Kidney (tissue), 13 donors: ENCODE measurements at regions not wholly inside any gene's neighbourhood (a gene's known extent, or its start where the extent isn't known, plus 50 kb on each side); places are given as distances from the start of the nearest gene placed in this dataset.
A peak's percentile ranks its signal among the peaks of the same experiment; 100 is the strongest.

Experiments used
- DNase-seq, 5 donors: peaks; one replicate each; pipeline ENCODE4 v3.0.0-alpha.2; 2013 to 2020
- FAIRE-seq: peaks from 2 replicates; lab custom pipeline; 2012; peaks lifted over from hg19 to GRCh38; lab: Jason Lieb, UNC
- H3K27ac ChIP-seq, 2 donors: one replicate each; pipeline ENCODE4 v1.7.0; 2013; ENCODE audit warnings: low read depth in 2 of 2, low read length in 2 of 2, inconsistent platforms in 1 of 2
- H3K27me3 ChIP-seq: one replicate; pipeline ENCODE4 v1.7.1; 2013; ENCODE audit warnings: low read length, inconsistent platforms; ENCODE audit not compliant: control insufficient read depth, insufficient read depth
- H3K36me3 ChIP-seq, 3 donors: one replicate each; pipeline versions ENCODE4 v1.7.0 to v1.7.1; 2013; ENCODE audit warnings: low read length in 3 of 3, control low read depth in 1 of 3, inconsistent platforms in 1 of 3; ENCODE audit not compliant: insufficient read depth in 3 of 3, control insufficient read depth in 2 of 3
- H3K4me1 ChIP-seq, 3 donors: one replicate each; pipeline versions ENCODE4 v1.7.0 to v1.7.1; 2013; ENCODE audit warnings: low read length in 3 of 3, inconsistent platforms in 1 of 3, low read depth in 1 of 3; ENCODE audit not compliant: control insufficient read depth in 2 of 3, insufficient read depth in 2 of 3
- H3K4me3 ChIP-seq, 3 donors: one replicate each; pipeline versions ENCODE4 v1.7.0 to v1.8.1; 2013; ENCODE audit warnings: low read length in 3 of 3, control low read depth in 1 of 3, inconsistent platforms in 1 of 3
- H3K9ac ChIP-seq, 3 donors: one replicate each; pipeline versions ENCODE4 v1.7.0 to v1.7.1; 2013; ENCODE audit warnings: low read length in 3 of 3, control low read depth in 1 of 3, inconsistent platforms in 1 of 3
- H3K9me3 ChIP-seq, 3 donors: one replicate each; pipeline versions ENCODE4 v1.7.0 to v1.7.1; 2013; ENCODE audit warnings: low read length in 3 of 3, control low read depth in 1 of 3, inconsistent platforms in 1 of 3; ENCODE audit not compliant: control insufficient read depth in 2 of 3, insufficient read depth in 1 of 3
- intact Hi-C: fragments of 100-400 bp; cut with DNase I; formaldehyde crosslinking; loops from one replicate; pipeline ENCODE4 v1.11.1; 2022
- TF ChIP-seq, protein P1 (sequence below): IDR thresholded peaks from 3 replicates; pipeline ENCODE4 v1.5.1; 2012; ENCODE audit warnings: mild to moderate bottlenecking, moderate library complexity, borderline replicate concordance; ENCODE audit not compliant: insufficient read depth; ENCODE audit errors: extremely low read depth
- donor health status: control.
- donor health status: control.
- donor health status: control.
- donor health status: control.
- donor health status: control.
- donor health status: DM: yes; HTN: yes; CAD: no.
- donor health status: Normal renal cell carcinoma (clear cell type).

DNA sequence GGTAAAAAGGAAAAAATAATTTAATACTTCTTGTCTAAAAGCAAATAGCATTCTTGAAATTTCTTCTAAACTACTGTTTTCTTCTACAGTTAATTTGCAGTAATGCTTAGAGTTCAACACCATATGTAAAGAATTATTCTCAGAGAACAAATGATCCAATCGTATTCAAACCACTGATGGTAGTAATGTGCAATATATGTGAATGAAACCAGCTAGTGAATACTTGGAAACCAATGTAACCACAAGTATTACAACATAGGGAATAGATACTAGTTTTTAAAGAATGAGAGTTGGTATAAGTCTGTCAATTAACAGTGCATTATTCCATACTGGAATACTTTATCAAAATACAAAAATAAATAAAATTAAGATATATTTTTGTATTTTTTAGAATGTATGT lies 850.0 kb downstream of the DIPK2A start:
- Histone ChIP-seq H3K9me3 (no peaks in the 10 kb centered on the region), H3K36me3 (no peaks in the 10 kb centered on the region), H3K9ac (no peak overlapping the region), H3K4me3 (no peak overlapping the region), H3K27ac (no peak overlapping the region), H3K4me1 (no peaks in the 10 kb centered on the region), H3K27me3 (no peaks in the 10 kb centered on the region)
- DNase-seq, result no peak
- no peak for FAIRE-seq
- intact Hi-C loops, result no loop called here
- TF ChIP-seq, protein P1, sequence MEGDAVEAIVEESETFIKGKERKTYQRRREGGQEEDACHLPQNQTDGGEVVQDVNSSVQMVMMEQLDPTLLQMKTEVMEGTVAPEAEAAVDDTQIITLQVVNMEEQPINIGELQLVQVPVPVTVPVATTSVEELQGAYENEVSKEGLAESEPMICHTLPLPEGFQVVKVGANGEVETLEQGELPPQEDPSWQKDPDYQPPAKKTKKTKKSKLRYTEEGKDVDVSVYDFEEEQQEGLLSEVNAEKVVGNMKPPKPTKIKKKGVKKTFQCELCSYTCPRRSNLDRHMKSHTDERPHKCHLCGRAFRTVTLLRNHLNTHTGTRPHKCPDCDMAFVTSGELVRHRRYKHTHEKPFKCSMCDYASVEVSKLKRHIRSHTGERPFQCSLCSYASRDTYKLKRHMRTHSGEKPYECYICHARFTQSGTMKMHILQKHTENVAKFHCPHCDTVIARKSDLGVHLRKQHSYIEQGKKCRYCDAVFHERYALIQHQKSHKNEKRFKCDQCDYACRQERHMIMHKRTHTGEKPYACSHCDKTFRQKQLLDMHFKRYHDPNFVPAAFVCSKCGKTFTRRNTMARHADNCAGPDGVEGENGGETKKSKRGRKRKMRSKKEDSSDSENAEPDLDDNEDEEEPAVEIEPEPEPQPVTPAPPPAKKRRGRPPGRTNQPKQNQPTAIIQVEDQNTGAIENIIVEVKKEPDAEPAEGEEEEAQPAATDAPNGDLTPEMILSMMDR, result no peak

DNA sequence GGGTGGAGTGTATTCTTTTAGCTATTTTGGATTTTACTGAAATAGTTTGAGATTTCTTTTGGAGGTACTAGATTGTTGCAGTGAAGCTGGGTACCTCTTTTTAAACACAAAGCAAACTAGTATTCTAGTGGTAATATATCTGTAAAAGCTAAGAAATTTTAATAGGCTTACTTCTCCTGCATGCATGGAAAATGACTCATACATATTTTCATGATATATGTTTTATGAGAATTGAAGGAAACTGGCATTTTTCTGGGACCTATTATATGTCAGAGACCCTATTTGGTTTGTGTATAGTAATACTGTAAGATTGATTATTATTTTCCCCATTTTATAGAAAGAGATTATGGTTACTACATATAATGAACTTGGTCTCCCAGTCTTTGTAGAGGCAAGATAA lies 851.0 kb downstream of the DIPK2A start:
- no peak for FAIRE-seq
- TF ChIP-seq, protein P1, result no peak

DNA sequence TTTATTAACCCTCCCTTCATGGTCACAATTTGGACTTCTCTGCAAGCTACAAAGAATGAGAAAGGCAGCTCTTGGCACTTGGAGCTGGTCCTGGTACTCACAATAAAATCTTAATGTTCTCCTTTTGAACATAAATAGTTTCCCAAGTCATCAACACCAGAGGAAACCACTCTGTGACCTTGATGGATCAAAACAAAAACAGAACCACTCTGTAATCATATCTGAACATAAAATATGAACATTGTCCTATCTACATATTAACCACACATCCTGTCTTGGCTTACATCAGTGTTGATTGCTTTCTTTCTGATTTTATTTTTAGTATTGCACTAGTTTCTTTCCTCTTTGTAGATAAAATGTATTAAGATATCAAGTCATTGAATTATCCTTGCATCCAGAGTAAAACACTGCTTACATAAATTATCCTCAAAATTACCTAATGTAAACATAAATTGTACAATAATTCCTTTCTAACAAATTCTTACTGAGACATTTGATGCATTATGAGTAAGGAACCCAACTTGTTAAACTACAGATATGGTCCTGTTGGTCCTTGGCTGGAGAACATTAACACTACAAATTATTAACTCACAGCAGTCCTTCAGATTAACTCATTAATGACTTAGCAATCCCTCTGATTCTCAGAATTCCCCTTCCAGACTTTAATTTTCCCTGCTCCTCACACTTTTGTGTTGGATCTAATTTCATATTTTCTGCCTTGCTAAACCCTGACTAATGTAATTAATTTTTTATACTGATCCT lies 860.5 kb downstream of the DIPK2A start:
- intact Hi-C loops, result no loop called here
- no peak overlapping the region for H3K9ac ChIP-seq
- H3K4me1 ChIP-seq, result peaks cover 0 to 3% (median 0%) of the 10 kb centered on the region in 3 donors
- no peaks in the 10 kb centered on the region for H3K36me3 ChIP-seq
- no peak overlapping the region for H3K4me3 ChIP-seq
- TF ChIP-seq, protein P1, result no peak
- FAIRE-seq (no peak), DNase-seq (peak in 1 of 5 donors; percentile 6)
- H3K9me3 ChIP-seq, result peaks cover 0 to 6% (median 0%) of the 10 kb centered on the region in 3 donors
- H3K27me3 ChIP-seq, result no peaks in the 10 kb centered on the region
- H3K27ac ChIP-seq, result no peak overlapping the region

More for the DNA sequence above, 851.0 kb downstream of the DIPK2A start:
- no peak overlapping the region for H3K9ac ChIP-seq
- H3K4me1 ChIP-seq, result no peaks in the 10 kb centered on the region
- H3K36me3 ChIP-seq, result no peaks in the 10 kb centered on the region
- no peaks in the 10 kb centered on the region for H3K9me3 ChIP-seq
- intact Hi-C loops, result no loop called here
- H3K4me3 ChIP-seq, result no peak overlapping the region
- H3K27me3 ChIP-seq, result no peaks in the 10 kb centered on the region
- no peak overlapping the region for H3K27ac ChIP-seq
- DNase-seq, result no peak
